GM18861 (cell line): ENCODE measurements at regions not wholly inside any gene's neighbourhood (a gene's known extent, or its start where the extent isn't known, plus 50 kb on each side); places are given as distances from the start of the nearest gene placed in this dataset.
"Not testable (repeated sequence)": the region's sequence is repeated elsewhere in the genome, so short reads cannot be mapped to it uniquely, and the experiment has no call there.

Source experiments
- ATAC-seq: cut with Tn5 transposase; IDR thresholded peaks from one replicate; pipeline ENCODE4 v1.9.1; 2021; ENCODE audit not compliant: unreplicated experiment

GRCh38 chr9:1536522-1537170, 478.5 kb upstream of the SMARCA2 start:
- peak; percentile 70 for ATAC-seq

GRCh38 chr9:1538301-1538700, 476.8 kb upstream of the SMARCA2 start:
- ATAC-seq: no peak

- no peak for ATAC-seq
These were observed 475.9 kb upstream of the SMARCA2 start for GRCh38 chr9:1539216-1539615.

- ATAC-seq: no peak
These were observed 464.5 kb upstream of the SMARCA2 start for GRCh38 chr9:1550636-1551035.

GRCh38 chr9:1554081-1555035, 460.8 kb upstream of the SMARCA2 start:
- peak; percentile 92 for ATAC-seq

GRCh38 chr9:1558666-1559065, 456.5 kb upstream of the SMARCA2 start:
- ATAC-seq: not testable (repeated sequence)

- no peak for ATAC-seq
These were observed 439.2 kb upstream of the SMARCA2 start for GRCh38 chr9:1575939-1576338.

- peak; percentile 97 for ATAC-seq
These were observed 434.9 kb upstream of the SMARCA2 start for GRCh38 chr9:1580215-1580614.

- ATAC-seq: no peak
These were observed 433.2 kb upstream of the SMARCA2 start for GRCh38 chr9:1581926-1582325.

GRCh38 chr9:1591310-1591709, 423.8 kb upstream of the SMARCA2 start:
- ATAC-seq: no peak

- no peak for ATAC-seq
These were observed 416.9 kb upstream of the SMARCA2 start for GRCh38 chr9:1598270-1598669.

GRCh38 chr9:1599961-1600360, 415.2 kb upstream of the SMARCA2 start:
- ATAC-seq: no peak

GRCh38 chr9:1604942-1605560, 410.1 kb upstream of the SMARCA2 start:
- ATAC-seq: peak; percentile 86

GRCh38 chr9:1606253-1606652, 408.9 kb upstream of the SMARCA2 start:
- ATAC-seq: no peak

GRCh38 chr9:1612886-1613285, 402.3 kb upstream of the SMARCA2 start:
- ATAC-seq: no peak

- ATAC-seq: no peak
These were observed 397.7 kb upstream of the SMARCA2 start for GRCh38 chr9:1617419-1617818.

- ATAC-seq: no peak
These were observed 395.0 kb upstream of the SMARCA2 start for GRCh38 chr9:1619915-1620710.

- ATAC-seq: no peak
These were observed 377.7 kb upstream of the SMARCA2 start for GRCh38 chr9:1637401-1637800.

- no peak for ATAC-seq
These were observed 376.0 kb upstream of the SMARCA2 start for GRCh38 chr9:1639166-1639565.

GRCh38 chr9:1647776-1648175, 367.4 kb upstream of the SMARCA2 start:
- no peak for ATAC-seq

- no peak for ATAC-seq
These were observed 361.9 kb upstream of the SMARCA2 start for GRCh38 chr9:1653282-1653681.
